ENCODE measurements at regions not wholly inside any gene's neighbourhood (a gene's known extent, or its start where the extent isn't known, plus 50 kb on each side); places are given as distances from the start of the nearest gene placed in this dataset.
A peak's percentile ranks its signal among the peaks of the same experiment; 100 is the strongest.

GRCh38 chr17:77352996-77353395 is 212.2 kb downstream of the SEC14L1 start:
- intact Hi-C loops (cut with DNase I) = no loop called here
- no peaks in the 10 kb centered on the region for H3K36me3 ChIP-seq
- peak in 1 of 5 donors; percentile 7 for DNase-seq
- H3K27me3 ChIP-seq = no peaks in the 10 kb centered on the region
- WGBS, 3 donors = 92 to 99% (median 96%) methylated on average over 6 of the region's 6 CpGs
- H3K4me1 ChIP-seq (ENCODE audit: insufficient read depth) = peaks cover 34% of the 10 kb centered on the region
- no peak for TF ChIP-seq EP300 (IDR thresholded peaks at IDR 0.05)
- TF ChIP-seq POLR2A (IDR thresholded peaks at IDR 0.05) = no peak
- TF ChIP-seq, protein P1, sequence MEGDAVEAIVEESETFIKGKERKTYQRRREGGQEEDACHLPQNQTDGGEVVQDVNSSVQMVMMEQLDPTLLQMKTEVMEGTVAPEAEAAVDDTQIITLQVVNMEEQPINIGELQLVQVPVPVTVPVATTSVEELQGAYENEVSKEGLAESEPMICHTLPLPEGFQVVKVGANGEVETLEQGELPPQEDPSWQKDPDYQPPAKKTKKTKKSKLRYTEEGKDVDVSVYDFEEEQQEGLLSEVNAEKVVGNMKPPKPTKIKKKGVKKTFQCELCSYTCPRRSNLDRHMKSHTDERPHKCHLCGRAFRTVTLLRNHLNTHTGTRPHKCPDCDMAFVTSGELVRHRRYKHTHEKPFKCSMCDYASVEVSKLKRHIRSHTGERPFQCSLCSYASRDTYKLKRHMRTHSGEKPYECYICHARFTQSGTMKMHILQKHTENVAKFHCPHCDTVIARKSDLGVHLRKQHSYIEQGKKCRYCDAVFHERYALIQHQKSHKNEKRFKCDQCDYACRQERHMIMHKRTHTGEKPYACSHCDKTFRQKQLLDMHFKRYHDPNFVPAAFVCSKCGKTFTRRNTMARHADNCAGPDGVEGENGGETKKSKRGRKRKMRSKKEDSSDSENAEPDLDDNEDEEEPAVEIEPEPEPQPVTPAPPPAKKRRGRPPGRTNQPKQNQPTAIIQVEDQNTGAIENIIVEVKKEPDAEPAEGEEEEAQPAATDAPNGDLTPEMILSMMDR (IDR thresholded peaks at IDR 0.05) = no peak
- H3K9me3 ChIP-seq = no peaks in the 10 kb centered on the region
- H3K27ac ChIP-seq = peak overlapping the region in 1 of 2 donors; percentile 74
- no peak overlapping the region for H3K4me3 ChIP-seq

GRCh38 chr17:77353684-77354419 is 213.1 kb downstream of the SEC14L1 start:
- TF ChIP-seq EP300 (IDR thresholded peaks at IDR 0.05) = no peak
- TF ChIP-seq, protein P1 (IDR thresholded peaks at IDR 0.05) = no peak
- TF ChIP-seq POLR2A (IDR thresholded peaks at IDR 0.05) = no peak
- Histone ChIP-seq H3K27me3 (no peaks in the 10 kb centered on the region), H3K9me3 (no peaks in the 10 kb centered on the region), H3K4me3 (no peak overlapping the region), H3K36me3 (no peaks in the 10 kb centered on the region), H3K4me1 (ENCODE audit: insufficient read depth) (peaks cover 34% of the 10 kb centered on the region), H3K27ac (peak overlapping the region; percentile 41 to 74)
- 44 to 54% (median 53%) methylated on average over 15 of the region's 15 CpGs for WGBS, 3 donors
- intact Hi-C loops (cut with DNase I) = no loop called here
- peak in 2 of 5 donors; percentile 29 to 43 for DNase-seq

- H3K4me1 ChIP-seq (ENCODE audit: insufficient read depth) = peaks cover 34% of the 10 kb centered on the region
Observed at GRCh38 chr17:77354420-77354669, 213.6 kb downstream of the SEC14L1 start.

DNA sequence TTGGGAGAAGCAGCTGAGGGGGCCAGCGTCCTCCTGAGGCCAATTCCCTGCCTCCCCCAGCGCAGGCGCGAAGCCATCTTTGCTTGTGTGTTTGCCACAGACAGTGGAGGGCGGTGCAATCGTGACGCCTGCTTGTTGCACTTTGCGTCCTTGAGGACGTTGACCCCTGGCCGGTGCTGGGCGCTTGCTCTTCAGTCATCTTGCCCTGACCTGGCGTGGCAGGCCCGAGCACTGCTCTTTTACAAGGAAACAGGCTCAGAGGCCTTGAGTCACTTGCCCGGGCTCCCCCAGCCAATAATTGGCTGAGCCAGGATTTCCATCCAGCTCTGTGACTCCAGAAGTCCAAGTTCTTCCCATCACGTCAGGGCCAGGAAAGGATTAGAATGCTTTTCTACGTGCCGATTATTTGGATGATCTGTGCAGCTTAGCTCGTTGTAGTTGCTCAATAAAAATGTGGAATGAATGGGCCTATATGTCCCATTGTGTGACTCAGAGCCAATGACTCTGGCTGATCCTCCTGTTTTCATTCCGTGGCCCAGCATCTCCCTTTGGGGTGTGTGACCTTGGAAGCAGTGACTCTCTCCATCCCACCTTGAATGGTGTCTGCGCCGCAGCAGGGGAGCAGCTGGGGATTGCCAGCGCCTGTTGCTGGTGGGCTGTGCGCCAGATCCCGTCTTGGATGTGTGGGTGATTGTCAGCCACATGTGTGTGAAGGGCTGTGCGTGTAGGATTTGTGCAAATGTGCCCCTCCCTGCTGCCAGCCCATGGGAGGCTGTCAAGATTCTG is 214.1 kb downstream of the SEC14L1 start:
- Histone ChIP-seq H3K4me3 (no peak overlapping the region), H3K4me1 (ENCODE audit: insufficient read depth) (peaks cover 34% of the 10 kb centered on the region), H3K9me3 (no peaks in the 10 kb centered on the region), H3K27me3 (no peaks in the 10 kb centered on the region), H3K36me3 (no peaks in the 10 kb centered on the region), H3K27ac (peak overlapping the region; percentile 41 to 74)
- WGBS, 3 donors = 16 to 34% (median 22%) methylated on average over 25 of the region's 25 CpGs
- peak; percentile 94 to 98 (median 96) for DNase-seq
- TF ChIP-seq POLR2A (IDR thresholded peaks at IDR 0.05) (no peak), EP300 (IDR thresholded peaks at IDR 0.05) (peak; percentile 41)
- TF ChIP-seq, protein P1 (IDR thresholded peaks at IDR 0.05) = no peak
- intact Hi-C loops (cut with DNase I) = no loop called here

More at GRCh38 chr17:77354420-77354669, 213.6 kb downstream of the SEC14L1 start:
- no peak for DNase-seq
- TF ChIP-seq, protein P1 (IDR thresholded peaks at IDR 0.05) = peak in 1 of 3 donors; percentile 2
- no peak for TF ChIP-seq POLR2A (IDR thresholded peaks at IDR 0.05)
- TF ChIP-seq EP300 (IDR thresholded peaks at IDR 0.05) = no peak
- H3K9me3 ChIP-seq = no peaks in the 10 kb centered on the region
- WGBS, 3 donors = 17 to 52% (median 18%) methylated on average over 5 of the region's 5 CpGs
- peak overlapping the region; percentile 41 to 74 for H3K27ac ChIP-seq
- intact Hi-C loops (cut with DNase I) = no loop called here
- H3K36me3 ChIP-seq = no peaks in the 10 kb centered on the region
- H3K27me3 ChIP-seq = no peaks in the 10 kb centered on the region
- H3K4me3 ChIP-seq = no peak overlapping the region
